ENCODE measurements at regions not wholly inside any gene's neighbourhood (a gene's known extent, or its start where the extent isn't known, plus 50 kb on each side); places are given as distances from the start of the nearest gene placed in this dataset.

DNA sequence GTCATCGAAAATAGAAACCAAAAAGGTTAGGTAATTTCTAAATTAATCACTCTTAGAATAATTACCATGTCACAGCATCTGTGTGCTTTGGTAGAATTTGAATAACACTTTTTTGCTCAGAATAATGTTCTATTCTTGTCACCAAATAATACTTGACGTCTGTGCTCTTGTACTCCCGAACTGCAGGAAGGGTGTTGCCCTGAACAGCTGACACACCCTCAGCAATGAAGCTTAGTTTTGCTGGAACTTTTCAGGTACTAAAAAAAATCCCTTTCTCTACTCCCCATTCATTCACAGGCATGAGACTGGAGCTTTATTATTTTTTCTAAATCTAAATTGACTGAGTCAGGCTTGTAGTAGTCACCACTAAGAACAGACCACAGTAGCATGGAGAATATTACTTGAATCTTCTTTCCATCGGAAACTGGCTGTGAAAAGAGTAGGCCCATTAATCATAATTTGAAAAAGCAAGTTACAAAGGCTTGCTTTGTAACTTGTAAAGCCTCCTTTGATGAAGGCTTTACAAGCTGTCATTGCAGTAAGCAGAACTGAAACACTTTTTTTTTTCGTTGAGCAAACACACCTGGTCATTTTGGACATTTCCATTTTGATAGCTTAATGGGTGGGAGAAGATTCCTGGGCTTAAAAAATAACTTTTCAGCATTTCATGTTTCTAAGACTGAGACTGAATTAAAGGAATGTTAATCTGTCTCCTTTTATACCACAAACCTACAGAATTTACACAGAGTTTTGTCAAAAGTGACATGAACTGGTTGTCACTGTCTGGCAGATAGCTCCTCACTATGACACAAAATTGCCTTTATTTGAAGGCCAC lies 70.3 kb upstream of the PELI1 start:
- TF ChIP-seq, protein P1, sequence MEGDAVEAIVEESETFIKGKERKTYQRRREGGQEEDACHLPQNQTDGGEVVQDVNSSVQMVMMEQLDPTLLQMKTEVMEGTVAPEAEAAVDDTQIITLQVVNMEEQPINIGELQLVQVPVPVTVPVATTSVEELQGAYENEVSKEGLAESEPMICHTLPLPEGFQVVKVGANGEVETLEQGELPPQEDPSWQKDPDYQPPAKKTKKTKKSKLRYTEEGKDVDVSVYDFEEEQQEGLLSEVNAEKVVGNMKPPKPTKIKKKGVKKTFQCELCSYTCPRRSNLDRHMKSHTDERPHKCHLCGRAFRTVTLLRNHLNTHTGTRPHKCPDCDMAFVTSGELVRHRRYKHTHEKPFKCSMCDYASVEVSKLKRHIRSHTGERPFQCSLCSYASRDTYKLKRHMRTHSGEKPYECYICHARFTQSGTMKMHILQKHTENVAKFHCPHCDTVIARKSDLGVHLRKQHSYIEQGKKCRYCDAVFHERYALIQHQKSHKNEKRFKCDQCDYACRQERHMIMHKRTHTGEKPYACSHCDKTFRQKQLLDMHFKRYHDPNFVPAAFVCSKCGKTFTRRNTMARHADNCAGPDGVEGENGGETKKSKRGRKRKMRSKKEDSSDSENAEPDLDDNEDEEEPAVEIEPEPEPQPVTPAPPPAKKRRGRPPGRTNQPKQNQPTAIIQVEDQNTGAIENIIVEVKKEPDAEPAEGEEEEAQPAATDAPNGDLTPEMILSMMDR (IDR thresholded peaks at IDR 0.05): no peak
- TF ChIP-seq POLR2AphosphoS5 (IDR thresholded peaks at IDR 0.05) (no peak), POLR2A (IDR thresholded peaks at IDR 0.05) (no peak)

All from breast epithelium (tissue), 3 donors.